ENCODE measurements at regions not wholly inside any gene's neighbourhood (a gene's known extent, or its start where the extent isn't known, plus 50 kb on each side); places are given as distances from the start of the nearest gene placed in this dataset.

- no peak overlapping the region for H3K4me3 ChIP-seq
- no peaks in the 10 kb centered on the region for H3K9me3 ChIP-seq
- no peaks in the 10 kb centered on the region for H3K4me1 ChIP-seq
- DNase-seq = no peak
- no peak overlapping the region for H3K27ac ChIP-seq
- no peaks in the 10 kb centered on the region for H3K36me3 ChIP-seq
- intact Hi-C loops (cut with DNase I; ENCODE audit: low total_unique reads) = no loop called here
- H3K27me3 ChIP-seq = no peaks in the 10 kb centered on the region
- TF ChIP-seq CTCF (IDR thresholded peaks at IDR 0.05) = no peak
Measured at GRCh38 chr14:21985081-21985480, 311.5 kb upstream of the OR4E1 start.

- H3K4me1 ChIP-seq = no peaks in the 10 kb centered on the region
- H3K4me3 ChIP-seq = no peak overlapping the region
- intact Hi-C loops (cut with DNase I; ENCODE audit: low total_unique reads) = no loop called here
- H3K36me3 ChIP-seq = no peaks in the 10 kb centered on the region
- DNase-seq = no peak
- H3K9me3 ChIP-seq = no peaks in the 10 kb centered on the region
- no peak overlapping the region for H3K27ac ChIP-seq
- H3K27me3 ChIP-seq = no peaks in the 10 kb centered on the region
- no peak for TF ChIP-seq CTCF (IDR thresholded peaks at IDR 0.05)
Measured at GRCh38 chr14:21978999-21979314, 305.3 kb upstream of the OR4E1 start.

- TF ChIP-seq CTCF (IDR thresholded peaks at IDR 0.05) = peak in 1 of 2 experiments; percentile 24
- H3K27ac ChIP-seq = no peak overlapping the region
- DNase-seq = no peak
- no peaks in the 10 kb centered on the region for H3K27me3 ChIP-seq
- no peaks in the 10 kb centered on the region for H3K4me1 ChIP-seq
- intact Hi-C loops (cut with DNase I; ENCODE audit: low total_unique reads) = no loop called here
- H3K36me3 ChIP-seq = no peaks in the 10 kb centered on the region
- H3K4me3 ChIP-seq = no peak overlapping the region
- no peaks in the 10 kb centered on the region for H3K9me3 ChIP-seq
Measured at GRCh38 chr14:21978184-21978998, 304.8 kb upstream of the OR4E1 start.

GRCh38 chr14:21974741-21975140, 301.1 kb upstream of the OR4E1 start:
- Histone ChIP-seq H3K27me3 (no peaks in the 10 kb centered on the region), H3K27ac (no peak overlapping the region), H3K36me3 (no peaks in the 10 kb centered on the region), H3K9me3 (no peaks in the 10 kb centered on the region), H3K4me1 (no peaks in the 10 kb centered on the region), H3K4me3 (no peak overlapping the region)
- no peak for DNase-seq
- intact Hi-C loops (cut with DNase I; ENCODE audit: low total_unique reads) = no loop called here
- no peak for TF ChIP-seq CTCF (IDR thresholded peaks at IDR 0.05)

- Histone ChIP-seq H3K9me3 (no peaks in the 10 kb centered on the region), H3K27me3 (no peaks in the 10 kb centered on the region), H3K4me3 (no peak overlapping the region), H3K4me1 (no peaks in the 10 kb centered on the region), H3K36me3 (no peaks in the 10 kb centered on the region), H3K27ac (no peak overlapping the region)
- TF ChIP-seq CTCF (IDR thresholded peaks at IDR 0.05) = no peak
- DNase-seq = no peak
- intact Hi-C loops (cut with DNase I; ENCODE audit: low total_unique reads) = no loop called here
Measured at GRCh38 chr14:21965042-21965441, 291.4 kb upstream of the OR4E1 start.

- Histone ChIP-seq H3K4me3 (no peak overlapping the region), H3K27me3 (no peaks in the 10 kb centered on the region), H3K4me1 (no peaks in the 10 kb centered on the region), H3K36me3 (no peaks in the 10 kb centered on the region), H3K27ac (no peak overlapping the region), H3K9me3 (no peaks in the 10 kb centered on the region)
- intact Hi-C loops (cut with DNase I; ENCODE audit: low total_unique reads) = no loop called here
- DNase-seq = no peak
- no peak for TF ChIP-seq CTCF (IDR thresholded peaks at IDR 0.05)
Measured at GRCh38 chr14:21964180-21964579, 290.6 kb upstream of the OR4E1 start.
